GM12891 (cell line): ENCODE measurements at regions not wholly inside any gene's neighbourhood (a gene's known extent, or its start where the extent isn't known, plus 50 kb on each side); places are given as distances from the start of the nearest gene placed in this dataset.

ENCODE experiments used
- PAX5 ChIP-seq: IDR thresholded peaks from 2 replicates; pipeline ENCODE4 v1.6.1; 2011; ENCODE audit warnings: low read length, moderate library complexity, mild to moderate bottlenecking; ENCODE audit not compliant: insufficient read depth, severe bottlenecking
- POLR2A ChIP-seq: IDR thresholded peaks from 2 replicates; pipeline ENCODE4 v1.6.1; 2011; ENCODE audit warnings: low read depth, low read length, control low read depth
- POLR2AphosphoS5 ChIP-seq: IDR thresholded peaks from 2 replicates; pipeline ENCODE4 v1.6.1; 2011; ENCODE audit warnings: low read depth, low read length, control low read depth
- POU2F2 ChIP-seq: IDR thresholded peaks from 2 replicates; pipeline ENCODE4 v1.6.1; 2011; ENCODE audit warnings: low read depth, mild to moderate bottlenecking, control low read depth, low read length, moderate library complexity
- SPI1 ChIP-seq: IDR thresholded peaks from 2 replicates; pipeline ENCODE4 v1.6.1; 2011; ENCODE audit warnings: low read depth, low read length, control low read depth
- TAF1 ChIP-seq: IDR thresholded peaks from 2 replicates; pipeline ENCODE4 v1.6.1; 2011; ENCODE audit warnings: low read depth, low read length, control low read depth

DNA sequence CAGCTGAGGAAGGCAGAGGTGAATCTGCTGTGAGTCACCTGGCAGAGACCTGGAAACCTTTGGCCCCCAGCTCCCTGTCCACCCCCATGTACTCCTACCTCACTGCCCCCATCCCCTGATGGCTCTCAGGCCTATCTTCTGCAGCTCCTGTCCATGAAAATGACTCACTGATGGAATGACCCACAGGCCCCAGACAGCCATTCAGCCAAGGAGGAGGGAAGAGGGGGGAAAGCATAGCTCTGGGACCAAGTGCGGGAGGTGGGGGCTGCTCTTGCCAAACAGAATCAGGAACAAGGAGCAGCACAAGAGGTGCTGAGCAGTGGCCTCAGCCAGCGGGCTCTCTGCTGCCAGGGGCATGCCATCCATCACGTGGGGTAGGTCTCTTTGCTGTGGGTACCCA is 111.4 kb upstream of the C1QTNF9B start:
- TF ChIP-seq POLR2A (no peak), POLR2AphosphoS5 (no peak), TAF1 (no peak), SPI1 (no peak), POU2F2 (no peak), PAX5 (no peak)
